ENCODE measurements at regions not wholly inside any gene's neighbourhood (a gene's known extent, or its start where the extent isn't known, plus 50 kb on each side); places are given as distances from the start of the nearest gene placed in this dataset.

- H3K27ac ChIP-seq, result no peak overlapping the region
Measured at GRCh38 chr20:12874933-12875332, 133.8 kb upstream of the SPTLC3 start.

DNA sequence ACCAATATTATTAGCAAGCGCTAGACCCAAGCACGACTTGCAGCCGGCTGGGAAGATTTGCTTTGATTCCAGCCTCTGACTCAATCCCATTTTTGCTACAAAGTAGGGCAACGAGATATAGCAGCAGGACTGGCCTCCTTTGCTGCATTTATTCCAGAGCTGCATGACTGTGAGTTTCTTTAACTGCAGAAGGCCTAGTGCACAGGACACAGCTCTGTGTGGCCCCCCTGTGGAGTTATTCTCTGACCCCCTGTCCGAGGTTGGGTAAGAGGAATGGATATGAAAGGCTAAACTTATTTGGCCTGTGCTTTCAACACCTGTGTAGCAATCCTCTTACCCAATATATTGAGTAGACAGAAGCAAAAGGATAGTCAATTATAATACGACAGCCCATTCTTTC lies 133.3 kb upstream of the SPTLC3 start:
- H3K4me2 ChIP-seq, result peak overlapping the region; percentile 28
- no peaks in the 10 kb centered on the region for H3K9me3 ChIP-seq (ENCODE audit: low read depth)
- Mint-ChIP-seq H3K9me3 (no peaks in the 10 kb centered on the region), H3K4me3 (no peak overlapping the region), H3K27ac (peak overlapping the region; percentile 67), H3K27me3 (ENCODE audit: insufficient read depth, low read depth) (peaks cover 2% of the 10 kb centered on the region), H3K4me1 (peaks cover 14% of the 10 kb centered on the region), H3K36me3 (no peaks in the 10 kb centered on the region)
- H3K27ac ChIP-seq, result no peak overlapping the region
- no peak overlapping the region for H2AFZ ChIP-seq (replicated peaks)
- no peaks in the 10 kb centered on the region for H4K20me1 ChIP-seq (ENCODE audit: low read depth)
- DNase-seq (ENCODE audit: low spot score), result peak; percentile 54
- no peaks in the 10 kb centered on the region for H3K27me3 ChIP-seq
- no peaks in the 10 kb centered on the region for H3K36me3 ChIP-seq
- H3K4me3 ChIP-seq, result no peak overlapping the region
- no peaks in the 10 kb centered on the region for H3K79me2 ChIP-seq (ENCODE audit: low read depth)
- H3K4me1 ChIP-seq, result peaks cover 15% of the 10 kb centered on the region
- no peaks in the 10 kb centered on the region for H3F3A ChIP-seq (ENCODE audit: low read depth)
- H3K9ac ChIP-seq, result no peak overlapping the region
- no peak for TF ChIP-seq EZH2phosphoT487 (IDR thresholded peaks at IDR 0.05)
- TF ChIP-seq CTCF (IDR thresholded peaks at IDR 0.05), result no peak
- no peak for TF ChIP-seq EZH2 (IDR thresholded peaks at IDR 0.05)

More at GRCh38 chr20:12874933-12875332, 133.8 kb upstream of the SPTLC3 start:
- H4K20me1 ChIP-seq (ENCODE audit: low read depth), result no peaks in the 10 kb centered on the region
- H2AFZ ChIP-seq (replicated peaks), result peak overlapping the region; percentile 6
- peaks cover 15% of the 10 kb centered on the region for H3K4me1 ChIP-seq
- TF ChIP-seq EZH2 (IDR thresholded peaks at IDR 0.05) (no peak), CTCF (IDR thresholded peaks at IDR 0.05) (no peak), EZH2phosphoT487 (IDR thresholded peaks at IDR 0.05) (no peak)
- H3K36me3 ChIP-seq, result no peaks in the 10 kb centered on the region
- H3K9me3 ChIP-seq (ENCODE audit: low read depth), result no peaks in the 10 kb centered on the region
- H3K9ac ChIP-seq, result no peak overlapping the region
- no peak for DNase-seq (ENCODE audit: low spot score)
- no peaks in the 10 kb centered on the region for H3K79me2 ChIP-seq (ENCODE audit: low read depth)
- peak overlapping the region; percentile 28 for H3K4me2 ChIP-seq
- peaks cover 14% of the 10 kb centered on the region for H3K4me1 Mint-ChIP-seq
- H3K9me3 Mint-ChIP-seq, result no peaks in the 10 kb centered on the region
- H3K36me3 Mint-ChIP-seq, result no peaks in the 10 kb centered on the region
- H3K27ac Mint-ChIP-seq, result no peak overlapping the region
- H3K27me3 Mint-ChIP-seq (ENCODE audit: insufficient read depth, low read depth), result peaks cover 2% of the 10 kb centered on the region
- no peaks in the 10 kb centered on the region for H3K27me3 ChIP-seq
- H3F3A ChIP-seq (ENCODE audit: low read depth), result no peaks in the 10 kb centered on the region
- no peak overlapping the region for H3K4me3 ChIP-seq
- H3K4me3 Mint-ChIP-seq, result no peak overlapping the region

DNA sequence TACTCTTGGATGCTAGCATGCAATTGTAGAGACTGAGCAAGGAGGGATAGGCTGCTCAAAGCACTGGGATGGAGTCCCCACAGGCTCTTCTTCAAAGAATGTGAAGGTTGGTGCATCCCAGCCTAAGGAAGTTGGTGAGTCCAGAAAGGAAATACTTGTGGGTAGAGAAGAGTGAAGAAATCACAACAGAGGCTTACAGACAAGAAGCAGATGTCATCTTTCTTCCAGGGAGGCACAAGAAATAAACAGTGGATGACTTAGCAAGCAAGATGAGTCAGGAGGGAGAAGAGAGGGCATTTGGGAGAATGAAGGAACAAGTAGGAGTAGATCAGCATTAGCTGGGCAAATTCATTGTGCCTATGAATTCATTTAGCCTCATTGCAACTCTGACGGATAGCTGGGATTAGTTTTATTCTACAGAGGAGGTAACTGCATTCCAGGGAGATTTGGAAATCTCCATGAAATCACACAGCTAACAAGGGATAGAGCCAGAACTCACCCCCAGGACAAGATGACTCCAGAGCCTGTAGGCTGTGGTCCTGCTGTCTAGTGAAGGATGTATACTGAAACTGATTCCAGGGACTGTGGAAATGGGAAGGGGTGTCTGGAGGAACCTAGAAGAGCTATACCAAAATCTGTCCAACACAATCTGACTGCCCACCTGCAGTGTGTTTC lies 125.8 kb upstream of the SPTLC3 start:
- no peak for DNase-seq (ENCODE audit: low spot score)
- no peak overlapping the region for H2AFZ ChIP-seq (replicated peaks)

More for the DNA sequence above, 125.8 kb upstream of the SPTLC3 start:
- Mint-ChIP-seq H3K4me1 (no peaks in the 10 kb centered on the region), H3K9me3 (no peaks in the 10 kb centered on the region), H3K36me3 (no peaks in the 10 kb centered on the region), H3K27ac (no peak overlapping the region), H3K27me3 (ENCODE audit: insufficient read depth, low read depth) (peaks cover 4% of the 10 kb centered on the region), H3K4me3 (no peak overlapping the region)
- no peak overlapping the region for H3K4me2 ChIP-seq
- no peak overlapping the region for H3K4me3 ChIP-seq
- H4K20me1 ChIP-seq (ENCODE audit: low read depth), result no peaks in the 10 kb centered on the region
- H3K4me1 ChIP-seq, result no peaks in the 10 kb centered on the region
- no peak for TF ChIP-seq EZH2 (IDR thresholded peaks at IDR 0.05)
- no peak for TF ChIP-seq EZH2phosphoT487 (IDR thresholded peaks at IDR 0.05)
- no peak for TF ChIP-seq CTCF (IDR thresholded peaks at IDR 0.05)
- H3K27me3 ChIP-seq, result no peaks in the 10 kb centered on the region
- no peaks in the 10 kb centered on the region for H3K9me3 ChIP-seq (ENCODE audit: low read depth)
- H3K27ac ChIP-seq, result no peak overlapping the region
- no peaks in the 10 kb centered on the region for H3F3A ChIP-seq (ENCODE audit: low read depth)
- H3K9ac ChIP-seq, result no peak overlapping the region
- H3K36me3 ChIP-seq, result no peaks in the 10 kb centered on the region
- H3K79me2 ChIP-seq (ENCODE audit: low read depth), result no peaks in the 10 kb centered on the region
